GM12872 (cell line): ENCODE measurements at regions not wholly inside any gene's neighbourhood (a gene's known extent, or its start where the extent isn't known, plus 50 kb on each side); places are given as distances from the start of the nearest gene placed in this dataset.

ENCODE experiments used
- CTCF ChIP-seq: IDR thresholded peaks from 3 replicates; pipeline ENCODE4 v1.5.1; 2011; ENCODE audit warnings: low read depth, mild to moderate bottlenecking, low read length, moderate library complexity; ENCODE audit not compliant: insufficient read depth

- TF ChIP-seq CTCF, result no peak
These were observed 611.2 kb downstream of the NR2F1-AS1 start for GRCh38 chr5:92969781-92970237.

- no peak for TF ChIP-seq CTCF
These were observed 611.7 kb downstream of the NR2F1-AS1 start for GRCh38 chr5:92969191-92969780.

GRCh38 chr5:92963800-92964199, 617.2 kb downstream of the NR2F1-AS1 start:
- TF ChIP-seq CTCF, result no peak

- no peak for TF ChIP-seq CTCF
These were observed 618.3 kb downstream of the NR2F1-AS1 start for GRCh38 chr5:92962752-92963151.

GRCh38 chr5:92956886-92957285, 624.1 kb downstream of the NR2F1-AS1 start:
- no peak for TF ChIP-seq CTCF

- TF ChIP-seq CTCF, result no peak
These were observed 628.8 kb downstream of the NR2F1-AS1 start for GRCh38 chr5:92952243-92952642.

GRCh38 chr5:92951746-92952145, 629.3 kb downstream of the NR2F1-AS1 start:
- no peak for TF ChIP-seq CTCF

- TF ChIP-seq CTCF, result no peak
These were observed 634.5 kb downstream of the NR2F1-AS1 start for GRCh38 chr5:92946546-92946945.
